Upper lobe of right lung (tissue), 1 donor: ENCODE measurements at regions not wholly inside any gene's neighbourhood (a gene's known extent, or its start where the extent isn't known, plus 50 kb on each side); places are given as distances from the start of the nearest gene placed in this dataset.

Experiments
- ATAC-seq: fragments of 200-7000 bp; cut with Tn5 transposase; one replicate; pipeline ENCODE4 v1.9.1; 2020; ENCODE audit warnings: mild to moderate bottlenecking, moderate library complexity
- DNase-seq: peaks from one replicate; pipeline ENCODE4 v3.0.0-alpha.2; 2020
- H3K27ac ChIP-seq: fragments of 200-600 bp; one replicate; pipeline ENCODE4 v1.8.0; 2022
- H3K27me3 ChIP-seq: fragments of 200-600 bp; one replicate; pipeline ENCODE4 v1.8.0; 2022; ENCODE audit warnings: mild to moderate bottlenecking
- H3K36me3 ChIP-seq: fragments of 200-600 bp; one replicate; pipeline ENCODE4 v1.8.0; 2022
- H3K4me1 ChIP-seq: fragments of 200-600 bp; one replicate; pipeline ENCODE4 v1.8.0; 2022
- H3K4me3 ChIP-seq: fragments of 200-600 bp; one replicate; pipeline ENCODE4 v1.8.0; 2022; ENCODE audit warnings: mild to moderate bottlenecking
- H3K9me3 ChIP-seq: fragments of 200-600 bp; one replicate; pipeline ENCODE4 v1.8.0; 2022
- CTCF ChIP-seq: fragments of 200-600 bp; IDR thresholded peaks from one replicate; pipeline ENCODE4 v1.8.0; 2022; ENCODE audit warnings: antibody characterized with exemption
- intact Hi-C: fragments of 100-400 bp; cut with DNase I; formaldehyde crosslinking; loops from one replicate; pipeline ENCODE4 v1.11.0; 2022
- donor health status: DM: no; HTN: yes; CAD: no; lungs with severe emphysema.

GRCh38 chr20:55677011-55677410 is 328.3 kb downstream of the CBLN4 start:
- DNase-seq = no peak
- no peak overlapping the region for H3K27ac ChIP-seq
- intact Hi-C loops = no loop called here

GRCh38 chr20:55676097-55676496 is 329.2 kb downstream of the CBLN4 start:
- Histone ChIP-seq H3K36me3 (no peaks in the 10 kb centered on the region), H3K27me3 (no peaks in the 10 kb centered on the region), H3K27ac (no peak overlapping the region), H3K4me1 (no peaks in the 10 kb centered on the region), H3K4me3 (no peak overlapping the region), H3K9me3 (no peaks in the 10 kb centered on the region)
- TF ChIP-seq CTCF = no peak
- no peak for ATAC-seq
- intact Hi-C loops = no loop called here
- DNase-seq = no peak

More at GRCh38 chr20:55677011-55677410, 328.3 kb downstream of the CBLN4 start:
- Histone ChIP-seq H3K9me3 (no peaks in the 10 kb centered on the region), H3K27me3 (no peaks in the 10 kb centered on the region), H3K4me3 (no peak overlapping the region), H3K36me3 (no peaks in the 10 kb centered on the region), H3K4me1 (no peaks in the 10 kb centered on the region)
- ATAC-seq = no peak
- no peak for TF ChIP-seq CTCF

GRCh38 chr20:55668631-55669030 is 336.7 kb downstream of the CBLN4 start:
- no peak for ATAC-seq
- intact Hi-C loops = no loop called here
- TF ChIP-seq CTCF = no peak

GRCh38 chr20:55667955-55668354 is 337.4 kb downstream of the CBLN4 start:
- no peak overlapping the region for H3K4me3 ChIP-seq
- no peaks in the 10 kb centered on the region for H3K27me3 ChIP-seq
- no peak for TF ChIP-seq CTCF
- DNase-seq (no peak), ATAC-seq (no peak)
- no peaks in the 10 kb centered on the region for H3K9me3 ChIP-seq
- intact Hi-C loops = no loop called here
- H3K27ac ChIP-seq = no peak overlapping the region
- H3K4me1 ChIP-seq = no peaks in the 10 kb centered on the region
- no peaks in the 10 kb centered on the region for H3K36me3 ChIP-seq

More at GRCh38 chr20:55668631-55669030, 336.7 kb downstream of the CBLN4 start:
- no peaks in the 10 kb centered on the region for H3K4me1 ChIP-seq
- no peak for DNase-seq
- no peaks in the 10 kb centered on the region for H3K27me3 ChIP-seq
- no peaks in the 10 kb centered on the region for H3K36me3 ChIP-seq
- no peak overlapping the region for H3K27ac ChIP-seq
- H3K4me3 ChIP-seq = no peak overlapping the region
- no peaks in the 10 kb centered on the region for H3K9me3 ChIP-seq

GRCh38 chr20:55667024-55667423 is 338.3 kb downstream of the CBLN4 start:
- intact Hi-C loops = no loop called here
- H3K9me3 ChIP-seq = no peaks in the 10 kb centered on the region
- no peaks in the 10 kb centered on the region for H3K27me3 ChIP-seq
- TF ChIP-seq CTCF = no peak
- DNase-seq = no peak
- H3K4me1 ChIP-seq = no peaks in the 10 kb centered on the region
- no peak overlapping the region for H3K4me3 ChIP-seq
- ATAC-seq = no peak
- no peak overlapping the region for H3K27ac ChIP-seq
- no peaks in the 10 kb centered on the region for H3K36me3 ChIP-seq

GRCh38 chr20:55656231-55656775 is 349.0 kb downstream of the CBLN4 start:
- no peak overlapping the region for H3K27ac ChIP-seq
- no peaks in the 10 kb centered on the region for H3K36me3 ChIP-seq
- H3K4me1 ChIP-seq = no peaks in the 10 kb centered on the region
- intact Hi-C loops = no loop called here
- no peak overlapping the region for H3K4me3 ChIP-seq
- no peak for DNase-seq
- no peaks in the 10 kb centered on the region for H3K9me3 ChIP-seq
- no peak for TF ChIP-seq CTCF
- no peaks in the 10 kb centered on the region for H3K27me3 ChIP-seq
- ATAC-seq = no peak
